Right atrium auricular region (tissue), 2 donors: ENCODE measurements at regions not wholly inside any gene's neighbourhood (a gene's known extent, or its start where the extent isn't known, plus 50 kb on each side); places are given as distances from the start of the nearest gene placed in this dataset.

ENCODE experiments used
- DNase-seq: peaks from one replicate; pipeline ENCODE4 v3.0.0-alpha.2; 2019; ENCODE audit warnings: low spot score
- H3K27ac ChIP-seq, 2 donors: fragments of 200-600 bp; sonication (generic); 1 replicate in 1 of 2; 2 replicates in 1 of 2; pipeline ENCODE4 v1.5.1; 2016 to 2019
- H3K27me3 ChIP-seq, 2 donors: fragments of 200-600 bp; sonication (generic); one replicate each; pipeline versions ENCODE4 v1.5.1 to v1.6.0; 2017 to 2019
- H3K36me3 ChIP-seq: fragments of 200-600 bp; sonication (generic); one replicate; pipeline ENCODE4 v1.5.1; 2016
- H3K4me1 ChIP-seq, 2 donors: fragments of 200-600 bp; sonication (generic); one replicate each; pipeline versions ENCODE4 v1.5.1 to v1.6.0; 2017 to 2019
- H3K4me3 ChIP-seq, 2 donors: fragments of 200-600 bp; sonication (generic); 1 replicate in 1 of 2; 2 replicates in 1 of 2; pipeline ENCODE4 v1.5.1; 2017 to 2019; ENCODE audit warnings: mild to moderate bottlenecking in 1 of 2, moderate library complexity in 1 of 2
- H3K9me3 ChIP-seq, 2 donors: fragments of 200-600 bp; sonication (generic); one replicate each; pipeline ENCODE4 v1.5.1; 2019
- TF ChIP-seq, protein P1 (sequence below), 2 donors: fragments of 200-600 bp; sonication (generic); IDR thresholded peaks; one replicate each; pipeline ENCODE4 v1.5.1; 2019; ENCODE audit warnings: antibody characterized with exemption in 2 of 2

DNA sequence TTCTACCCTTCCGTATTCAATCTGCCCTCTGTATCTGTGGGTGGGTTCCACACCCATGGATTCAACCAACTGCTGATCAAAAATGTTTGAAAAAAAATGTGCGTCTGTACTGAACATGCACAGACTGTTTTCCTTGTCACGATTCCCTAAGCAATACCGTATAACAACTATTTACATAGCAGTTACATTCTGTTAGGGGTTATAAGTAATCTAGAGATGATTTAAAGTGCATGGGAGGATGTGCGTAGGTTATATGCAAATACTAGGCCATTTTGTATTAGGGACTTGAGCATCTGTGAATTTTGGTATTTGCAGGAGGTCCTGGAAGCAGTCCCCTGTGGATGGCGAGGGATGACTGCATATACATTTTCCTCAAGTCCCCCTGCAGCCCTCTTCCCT is 486.9 kb downstream of the PREX1 start:
- H3K27me3 ChIP-seq: no peaks in the 10 kb centered on the region
- no peaks in the 10 kb centered on the region for H3K36me3 ChIP-seq
- no peaks in the 10 kb centered on the region for H3K4me1 ChIP-seq
- DNase-seq: no peak
- H3K9me3 ChIP-seq: no peaks in the 10 kb centered on the region
- TF ChIP-seq, protein P1, sequence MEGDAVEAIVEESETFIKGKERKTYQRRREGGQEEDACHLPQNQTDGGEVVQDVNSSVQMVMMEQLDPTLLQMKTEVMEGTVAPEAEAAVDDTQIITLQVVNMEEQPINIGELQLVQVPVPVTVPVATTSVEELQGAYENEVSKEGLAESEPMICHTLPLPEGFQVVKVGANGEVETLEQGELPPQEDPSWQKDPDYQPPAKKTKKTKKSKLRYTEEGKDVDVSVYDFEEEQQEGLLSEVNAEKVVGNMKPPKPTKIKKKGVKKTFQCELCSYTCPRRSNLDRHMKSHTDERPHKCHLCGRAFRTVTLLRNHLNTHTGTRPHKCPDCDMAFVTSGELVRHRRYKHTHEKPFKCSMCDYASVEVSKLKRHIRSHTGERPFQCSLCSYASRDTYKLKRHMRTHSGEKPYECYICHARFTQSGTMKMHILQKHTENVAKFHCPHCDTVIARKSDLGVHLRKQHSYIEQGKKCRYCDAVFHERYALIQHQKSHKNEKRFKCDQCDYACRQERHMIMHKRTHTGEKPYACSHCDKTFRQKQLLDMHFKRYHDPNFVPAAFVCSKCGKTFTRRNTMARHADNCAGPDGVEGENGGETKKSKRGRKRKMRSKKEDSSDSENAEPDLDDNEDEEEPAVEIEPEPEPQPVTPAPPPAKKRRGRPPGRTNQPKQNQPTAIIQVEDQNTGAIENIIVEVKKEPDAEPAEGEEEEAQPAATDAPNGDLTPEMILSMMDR (IDR thresholded peaks at IDR 0.05): no peak
- no peak overlapping the region for H3K4me3 ChIP-seq
- H3K27ac ChIP-seq: no peak overlapping the region

DNA sequence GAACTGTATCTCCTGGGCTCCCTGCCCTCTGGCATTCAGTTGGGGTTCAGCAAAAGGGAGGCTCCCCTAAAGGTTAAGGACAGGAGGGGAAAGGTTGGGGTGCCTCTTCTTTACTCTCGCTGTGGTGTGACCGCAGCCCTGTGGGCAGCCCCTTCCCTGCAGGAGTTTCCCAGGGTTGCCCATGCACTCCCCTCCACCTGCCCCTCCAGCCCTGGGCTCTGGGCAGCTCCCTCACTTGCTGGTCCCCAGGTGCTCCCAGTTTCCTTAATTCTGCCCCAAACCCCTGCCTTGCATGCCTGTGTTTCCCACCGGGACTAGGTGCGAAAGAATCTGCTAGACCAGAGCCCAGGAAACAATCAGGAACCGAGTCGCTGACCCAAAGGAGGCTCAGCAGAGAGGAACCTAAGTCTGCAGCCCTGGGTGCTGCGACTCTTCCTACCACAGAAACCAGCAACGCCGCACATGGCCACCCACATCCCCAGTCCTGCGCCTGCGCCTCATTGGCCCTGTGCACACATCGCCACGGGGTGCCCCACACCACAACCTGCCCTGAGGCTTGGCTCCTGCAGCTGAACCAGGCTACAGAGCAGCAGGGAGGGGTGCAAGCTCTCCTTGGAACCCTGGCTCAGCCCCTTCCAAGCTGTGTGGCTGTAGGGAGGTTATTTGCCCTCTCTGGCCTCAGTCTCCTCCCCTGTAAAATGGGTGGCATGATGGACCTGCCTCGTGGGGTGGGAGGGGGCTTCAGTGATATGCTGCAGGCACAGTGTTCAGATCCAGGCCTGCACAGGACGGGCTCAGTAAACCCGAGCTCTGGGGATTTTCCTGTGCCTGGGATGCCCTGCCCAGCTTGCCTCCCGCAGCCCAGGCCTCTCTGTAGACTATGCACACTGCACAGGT is 487.6 kb downstream of the PREX1 start:
- Histone ChIP-seq H3K4me3 (no peak overlapping the region), H3K27me3 (no peaks in the 10 kb centered on the region), H3K36me3 (no peaks in the 10 kb centered on the region), H3K4me1 (no peaks in the 10 kb centered on the region), H3K9me3 (no peaks in the 10 kb centered on the region), H3K27ac (no peak overlapping the region)
- TF ChIP-seq, protein P1 (IDR thresholded peaks at IDR 0.05): no peak
- no peak for DNase-seq

DNA sequence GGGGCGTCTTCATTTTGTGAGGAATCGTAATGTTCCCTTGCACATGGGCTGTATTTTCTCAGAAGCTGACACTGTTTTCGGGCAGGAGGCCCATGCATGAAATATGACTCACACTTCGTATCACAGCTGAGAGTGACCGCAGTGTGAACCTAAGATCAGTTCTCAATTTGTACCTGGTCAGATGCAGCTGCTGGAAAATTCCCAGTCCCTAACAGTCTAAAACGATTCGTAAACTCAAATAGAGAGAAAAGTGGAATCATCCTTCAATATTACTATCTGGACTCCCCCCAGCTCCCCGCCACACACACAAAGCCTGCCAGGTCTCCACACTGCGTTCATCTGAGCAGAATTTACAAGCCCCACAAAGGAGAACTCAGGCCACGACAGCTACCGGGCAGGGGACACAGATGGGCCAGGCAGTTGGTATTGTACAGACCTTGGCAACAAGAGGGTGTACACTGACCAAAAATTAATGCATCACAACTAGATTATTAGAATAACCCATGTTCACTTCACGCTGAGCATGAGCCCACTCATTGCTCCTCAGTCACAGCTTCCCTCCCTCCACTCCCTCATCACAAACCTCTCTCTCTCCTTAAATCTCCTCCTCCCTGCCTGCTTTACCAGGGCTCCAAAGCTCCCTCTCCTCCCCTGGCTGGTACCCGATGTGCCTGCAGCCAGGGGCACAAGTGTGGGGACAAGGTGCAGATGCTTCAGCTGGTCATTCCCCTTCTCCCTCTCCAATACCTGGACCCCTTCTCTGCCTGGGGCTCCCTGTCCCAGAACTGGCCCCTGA is 488.4 kb downstream of the PREX1 start:
- Histone ChIP-seq H3K27me3 (no peaks in the 10 kb centered on the region), H3K4me1 (no peaks in the 10 kb centered on the region), H3K27ac (no peak overlapping the region), H3K4me3 (no peak overlapping the region), H3K36me3 (no peaks in the 10 kb centered on the region), H3K9me3 (no peaks in the 10 kb centered on the region)
- TF ChIP-seq, protein P1 (IDR thresholded peaks at IDR 0.05): no peak
- DNase-seq: no peak

DNA sequence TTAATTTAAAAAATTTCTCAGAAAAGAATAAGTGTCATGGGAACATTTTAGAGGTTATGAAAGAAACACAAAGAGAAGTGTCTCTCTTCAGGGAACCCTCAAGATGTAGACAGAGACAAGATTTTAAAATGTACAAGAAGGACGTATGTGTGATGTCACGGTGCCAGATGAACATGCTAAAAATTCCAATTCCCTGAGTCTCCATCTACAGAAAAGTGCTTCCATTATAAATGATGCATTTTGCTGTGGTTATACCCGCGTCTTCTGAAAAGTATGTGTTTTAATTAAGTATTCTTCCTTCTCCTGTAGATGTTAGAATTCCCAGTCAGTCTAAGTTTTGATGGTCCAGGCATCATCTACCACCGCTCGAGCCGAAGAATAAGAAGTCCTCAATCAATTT is 489.1 kb downstream of the PREX1 start:
- Histone ChIP-seq H3K4me3 (no peak overlapping the region), H3K9me3 (no peaks in the 10 kb centered on the region), H3K27me3 (no peaks in the 10 kb centered on the region), H3K27ac (no peak overlapping the region), H3K4me1 (no peaks in the 10 kb centered on the region), H3K36me3 (no peaks in the 10 kb centered on the region)
- no peak for DNase-seq
- TF ChIP-seq, protein P1 (IDR thresholded peaks at IDR 0.05): no peak

DNA sequence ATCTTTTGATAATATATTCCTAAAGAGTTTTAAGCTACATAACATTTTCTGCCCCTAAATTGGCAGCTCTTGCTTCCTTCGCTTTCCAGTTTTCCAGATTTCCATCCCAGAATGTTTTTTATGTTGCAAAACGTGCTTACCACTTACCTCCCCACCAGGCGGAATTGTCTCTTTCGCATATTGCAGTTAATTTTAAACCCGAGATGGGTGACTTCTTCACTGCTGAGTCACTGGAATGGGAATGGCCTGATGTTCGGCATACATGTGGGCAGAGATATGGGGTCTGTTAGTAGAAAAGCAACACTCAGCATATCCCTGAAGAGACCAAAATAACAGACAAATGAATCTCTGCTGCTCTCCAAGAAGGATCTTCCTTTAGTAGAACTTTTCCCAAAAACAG is 491.2 kb downstream of the PREX1 start:
- H3K27me3 ChIP-seq: no peaks in the 10 kb centered on the region
- no peaks in the 10 kb centered on the region for H3K4me1 ChIP-seq
- H3K4me3 ChIP-seq: no peak overlapping the region
- H3K36me3 ChIP-seq: no peaks in the 10 kb centered on the region
- no peak overlapping the region for H3K27ac ChIP-seq
- TF ChIP-seq, protein P1 (IDR thresholded peaks at IDR 0.05): no peak
- H3K9me3 ChIP-seq: no peaks in the 10 kb centered on the region
- DNase-seq: no peak
